Esophagus squamous epithelium (tissue), 5 donors: ENCODE measurements at regions not wholly inside any gene's neighbourhood (a gene's known extent, or its start where the extent isn't known, plus 50 kb on each side); places are given as distances from the start of the nearest gene placed in this dataset.

Source experiments
- DNase-seq: peaks from one replicate; lab custom pipeline; 2025; lab: John Stamatoyannopoulos, UW
- H3K27ac ChIP-seq, 4 donors: fragments of 200-600 bp; sonication (generic); one replicate each; pipeline ENCODE4 v1.5.1; 2016 to 2019; ENCODE audit warnings: mild to moderate bottlenecking in 1 of 4
- H3K27me3 ChIP-seq, 4 donors: fragments of 200-600 bp; sonication (generic); 1 replicate in 3 of 4; 2 replicates in 1 of 4; pipeline versions ENCODE4 v1.5.1 to v1.6.0; 2017 to 2021; ENCODE audit warnings: antibody characterized with exemption in 1 of 4
- H3K36me3 ChIP-seq, 3 donors: fragments of 200-600 bp; sonication (generic); one replicate each; pipeline ENCODE4 v1.5.1; 2016 to 2019
- H3K4me1 ChIP-seq, 3 donors: fragments of 200-600 bp; sonication (generic); one replicate each; pipeline ENCODE4 v1.5.1; 2017 to 2019
- H3K4me3 ChIP-seq, 4 donors: fragments of 200-600 bp; sonication (generic); 1 replicate in 3 of 4; 2 replicates in 1 of 4; pipeline ENCODE4 v1.5.1; 2016 to 2019; ENCODE audit warnings: mild to moderate bottlenecking in 2 of 4, moderate library complexity in 1 of 4
- H3K9me3 ChIP-seq, 3 donors: fragments of 200-600 bp; sonication (generic); one replicate each; pipeline ENCODE4 v1.5.1; 2016 to 2019
- POLR2A ChIP-seq, 4 donors: fragments of 450-650 bp; IDR thresholded peaks; one replicate each; pipeline ENCODE4 v1.6.1; 2017; ENCODE audit warnings: antibody characterized with exemption in 4 of 4, mild to moderate bottlenecking in 4 of 4, moderate library complexity in 3 of 4
- WGBS, 2 donors: methylation state at CpG; one replicate each; pipeline ENCODE4 v1.1.5; 2018; 5-methylcytosine and 5-hydroxymethylcytosine counted together
- intact Hi-C: fragments of 100-400 bp; cut with DNase I; formaldehyde crosslinking; loops from one replicate; pipeline ENCODE4 v1.15.0; 2022
- TF ChIP-seq, protein P1 (sequence below), 6 experiments: fragments of 450-650 bp in 4 of 6; fragments of 200-600 bp in 2 of 6; sonication (generic) in 2 of 6; IDR thresholded peaks; one replicate each; pipeline ENCODE4 v1.5.1; 2016 to 2019; ENCODE audit warnings: antibody characterized with exemption in 6 of 6, mild to moderate bottlenecking in 4 of 6, moderate library complexity in 4 of 6
- donor health status: DM: yes; HTN: yes; CAD: no.

DNA sequence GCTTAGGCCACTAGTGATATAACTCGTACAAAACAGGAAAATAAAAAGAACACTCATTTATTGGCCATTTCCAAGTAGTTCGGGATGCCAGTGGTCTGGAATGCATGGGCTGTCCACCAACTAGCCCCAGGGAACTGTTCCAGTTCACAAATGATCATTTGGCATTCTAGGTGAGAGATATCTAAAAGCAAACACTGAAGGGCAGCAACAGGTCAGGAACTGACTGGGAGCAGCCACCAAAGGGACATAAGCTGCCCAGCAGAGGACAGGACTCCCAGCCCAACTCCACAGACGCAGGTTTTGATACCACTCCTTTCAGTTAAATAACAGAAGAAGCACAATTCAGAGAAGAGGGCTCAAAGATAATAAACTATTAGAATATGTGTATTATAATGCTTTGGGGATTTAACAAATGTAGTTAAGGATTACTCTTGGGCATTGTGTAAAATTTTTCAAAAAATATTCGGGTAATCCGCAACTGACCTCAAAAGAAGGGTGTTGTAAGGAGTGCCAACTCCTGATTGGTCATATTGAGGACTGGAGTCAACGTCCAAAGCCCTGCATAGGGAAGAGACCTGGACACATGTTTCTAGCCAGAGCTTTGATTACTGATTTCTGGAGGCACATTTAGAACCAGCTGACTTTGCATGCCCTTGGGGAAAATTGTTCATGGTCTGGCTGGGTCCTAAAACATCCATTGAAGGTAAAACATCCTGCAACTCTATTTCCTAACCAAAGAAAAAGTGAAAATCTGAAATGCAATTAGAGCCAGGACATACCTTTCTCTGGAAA lies 320.0 kb downstream of the DNAH5 start:
- intact Hi-C loops, result no loop called here

DNA sequence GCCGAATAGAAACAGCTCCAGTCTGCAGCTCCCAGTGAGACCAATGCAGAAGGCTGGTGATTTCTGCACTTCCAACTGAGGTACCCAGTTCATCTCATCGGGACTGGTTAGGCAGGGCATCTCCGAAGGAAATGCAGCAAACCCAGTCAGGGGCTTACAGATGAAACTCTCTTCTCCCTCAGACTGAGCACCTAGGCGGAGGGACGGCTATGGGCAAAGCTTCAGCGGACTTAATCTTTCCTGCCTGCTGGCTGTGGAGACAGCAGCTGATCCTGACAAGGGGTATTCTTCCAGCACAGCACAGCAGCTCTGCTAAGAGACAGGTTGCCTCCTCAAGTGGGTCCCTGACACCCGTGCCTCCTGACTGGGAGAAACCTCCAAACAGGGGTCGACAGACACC lies 330.9 kb downstream of the DNAH5 start:
- TF ChIP-seq, protein P1, sequence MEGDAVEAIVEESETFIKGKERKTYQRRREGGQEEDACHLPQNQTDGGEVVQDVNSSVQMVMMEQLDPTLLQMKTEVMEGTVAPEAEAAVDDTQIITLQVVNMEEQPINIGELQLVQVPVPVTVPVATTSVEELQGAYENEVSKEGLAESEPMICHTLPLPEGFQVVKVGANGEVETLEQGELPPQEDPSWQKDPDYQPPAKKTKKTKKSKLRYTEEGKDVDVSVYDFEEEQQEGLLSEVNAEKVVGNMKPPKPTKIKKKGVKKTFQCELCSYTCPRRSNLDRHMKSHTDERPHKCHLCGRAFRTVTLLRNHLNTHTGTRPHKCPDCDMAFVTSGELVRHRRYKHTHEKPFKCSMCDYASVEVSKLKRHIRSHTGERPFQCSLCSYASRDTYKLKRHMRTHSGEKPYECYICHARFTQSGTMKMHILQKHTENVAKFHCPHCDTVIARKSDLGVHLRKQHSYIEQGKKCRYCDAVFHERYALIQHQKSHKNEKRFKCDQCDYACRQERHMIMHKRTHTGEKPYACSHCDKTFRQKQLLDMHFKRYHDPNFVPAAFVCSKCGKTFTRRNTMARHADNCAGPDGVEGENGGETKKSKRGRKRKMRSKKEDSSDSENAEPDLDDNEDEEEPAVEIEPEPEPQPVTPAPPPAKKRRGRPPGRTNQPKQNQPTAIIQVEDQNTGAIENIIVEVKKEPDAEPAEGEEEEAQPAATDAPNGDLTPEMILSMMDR (IDR thresholded peaks at IDR 0.05), result no peak
- TF ChIP-seq POLR2A (IDR thresholded peaks at IDR 0.05), result no peak
- Histone ChIP-seq H3K27ac (no peak overlapping the region), H3K4me1 (no peaks in the 10 kb centered on the region), H3K27me3 (no peaks in the 10 kb centered on the region), H3K36me3 (no peaks in the 10 kb centered on the region), H3K4me3 (no peak overlapping the region), H3K9me3 (peaks cover 0 to 9% (median 0%) of the 10 kb centered on the region in 3 donors)
- 69 to 90% methylated on average over 2 to 6 of the region's 8 CpGs for whole genome bisulfite sequencing, 2 donors
- intact Hi-C loops, result no loop called here
- no peak for DNase-seq

More for the DNA sequence above, 320.0 kb downstream of the DNAH5 start:
- TF ChIP-seq, protein P1 (IDR thresholded peaks at IDR 0.05), result no peak
- no peak for TF ChIP-seq POLR2A (IDR thresholded peaks at IDR 0.05)
- Histone ChIP-seq H3K27me3 (no peaks in the 10 kb centered on the region), H3K27ac (no peak overlapping the region), H3K36me3 (no peaks in the 10 kb centered on the region), H3K4me1 (no peaks in the 10 kb centered on the region), H3K4me3 (no peak overlapping the region), H3K9me3 (no peaks in the 10 kb centered on the region)
- 47 to 49% methylated on average over 6 of the region's 6 CpGs for WGBS, 2 donors
- DNase-seq, result no peak

DNA sequence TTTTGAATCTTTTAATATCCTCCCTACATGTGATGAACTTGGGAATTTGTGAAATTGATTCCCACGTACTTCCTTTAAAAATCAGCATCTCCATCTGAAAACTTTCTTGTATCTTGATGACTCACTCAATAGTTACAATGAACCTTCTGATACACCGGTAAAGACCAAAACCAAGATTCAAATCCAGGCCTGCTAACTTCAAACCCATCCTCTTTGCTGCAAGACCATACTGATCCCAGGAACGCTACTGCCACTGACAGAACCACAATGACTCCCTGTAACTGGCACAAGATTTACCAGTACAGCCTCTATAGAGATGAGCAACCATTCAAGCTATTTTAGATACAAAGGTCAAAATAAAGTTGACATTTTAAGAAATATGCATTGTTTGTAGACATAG lies 332.9 kb downstream of the DNAH5 start:
- intact Hi-C loops, result no loop called here
- no peak for TF ChIP-seq POLR2A (IDR thresholded peaks at IDR 0.05)
- TF ChIP-seq, protein P1 (IDR thresholded peaks at IDR 0.05), result no peak
- peaks cover 0 to under 1% (median 0%) of the 10 kb centered on the region in 3 donors for H3K9me3 ChIP-seq
- H3K4me3 ChIP-seq, result no peak overlapping the region
- 59 to 70% methylated on average over 3 of the region's 3 CpGs for WGBS, 2 donors
- H3K36me3 ChIP-seq, result no peaks in the 10 kb centered on the region
- H3K27ac ChIP-seq, result no peak overlapping the region
- H3K27me3 ChIP-seq, result no peaks in the 10 kb centered on the region
- DNase-seq, result no peak
- H3K4me1 ChIP-seq, result no peaks in the 10 kb centered on the region

DNA sequence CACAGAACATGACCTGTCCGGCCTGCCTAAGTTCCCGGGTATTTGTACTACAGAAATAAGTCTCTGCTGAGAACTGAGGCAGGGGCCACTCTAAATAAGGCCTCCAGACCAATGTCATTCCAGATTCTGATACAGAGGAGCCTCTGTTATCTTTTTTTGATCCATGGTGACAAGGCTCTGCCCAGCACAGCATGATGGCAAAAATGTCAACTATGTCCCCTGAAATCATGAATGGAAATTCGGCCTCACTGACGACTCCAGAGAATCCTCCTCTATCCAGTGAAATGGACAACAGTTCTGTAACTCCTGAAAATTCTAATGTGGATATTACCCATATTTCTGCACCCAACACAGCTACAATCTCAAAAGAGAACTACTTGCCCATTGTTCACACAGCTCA lies 335.0 kb downstream of the DNAH5 start:
- Histone ChIP-seq H3K4me3 (no peak overlapping the region), H3K9me3 (no peaks in the 10 kb centered on the region), H3K4me1 (no peaks in the 10 kb centered on the region), H3K36me3 (no peaks in the 10 kb centered on the region), H3K27ac (no peak overlapping the region), H3K27me3 (no peaks in the 10 kb centered on the region)
- intact Hi-C loops, result no loop called here
- TF ChIP-seq POLR2A (IDR thresholded peaks at IDR 0.05), result no peak
- TF ChIP-seq, protein P1 (IDR thresholded peaks at IDR 0.05), result no peak
- 77 to 84% methylated on average over 4 of the region's 4 CpGs for WGBS, 2 donors
- no peak for DNase-seq

DNA sequence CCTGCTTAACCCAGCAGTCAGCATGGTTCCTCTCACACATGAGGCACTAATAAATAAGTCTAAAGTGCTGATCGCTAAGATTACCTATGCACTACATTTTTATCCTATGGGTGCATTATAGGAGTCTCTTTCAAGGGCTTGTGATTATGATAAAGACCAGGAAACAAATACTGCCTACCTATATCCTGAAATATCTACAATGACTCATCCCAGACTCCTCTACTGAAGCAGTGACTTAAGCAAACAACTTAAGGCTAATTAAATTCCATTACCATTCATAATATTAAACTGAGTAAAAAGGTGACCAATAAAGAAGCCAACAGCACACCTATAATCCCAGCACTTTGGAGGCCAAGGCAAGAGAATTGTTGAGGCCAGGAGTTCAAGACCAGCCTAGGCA lies 338.4 kb downstream of the DNAH5 start:
- WGBS, 2 donors, result 75 to 79% methylated on average over 1 of the region's 1 CpG
- Histone ChIP-seq H3K9me3 (no peaks in the 10 kb centered on the region), H3K36me3 (no peaks in the 10 kb centered on the region), H3K4me3 (no peak overlapping the region), H3K4me1 (no peaks in the 10 kb centered on the region), H3K27ac (no peak overlapping the region), H3K27me3 (no peaks in the 10 kb centered on the region)
- intact Hi-C loops, result no loop called here
- DNase-seq, result no peak
- TF ChIP-seq, protein P1 (IDR thresholded peaks at IDR 0.05), result no peak
- no peak for TF ChIP-seq POLR2A (IDR thresholded peaks at IDR 0.05)
